Cardiac muscle cell (in vitro differentiated cells and primary cell): ENCODE measurements at regions not wholly inside any gene's neighbourhood (a gene's known extent, or its start where the extent isn't known, plus 50 kb on each side); places are given as distances from the start of the nearest gene placed in this dataset.

ENCODE experiments used
- DNase-seq, 2 donors: peaks; one replicate each; pipeline versions ENCODE4 v3.0.0 to v3.0.0-alpha.2; 2010 to 2017; ENCODE audit warnings: low read depth in 1 of 2, low spot score in 1 of 2
- H3K27ac ChIP-seq: fragments of 200-600 bp; sonication (generic); 2 replicates; pipeline ENCODE4 v1.5.1; 2016
- H3K27me3 ChIP-seq: fragments of 200-600 bp; sonication (generic); 2 replicates; pipeline ENCODE4 v1.6.0; 2016; ENCODE audit warnings: control low read depth
- H3K36me3 ChIP-seq: fragments of 200-600 bp; sonication (generic); 2 replicates; pipeline ENCODE4 v1.5.1; 2016; ENCODE audit warnings: control low read depth
- H3K4me1 ChIP-seq: fragments of 200-600 bp; sonication (generic); 2 replicates; pipeline ENCODE4 v1.8.1; 2017; ENCODE audit warnings: low read depth, mild to moderate bottlenecking, mixed run types
- H3K4me3 ChIP-seq: fragments of 200-600 bp; sonication (generic); 2 replicates; pipeline ENCODE4 v1.5.1; 2016; ENCODE audit warnings: mild to moderate bottlenecking
- H3K9me3 ChIP-seq: fragments of 200-600 bp; sonication (generic); 2 replicates; pipeline ENCODE4 v1.5.1; 2017; ENCODE audit warnings: low read depth, mild to moderate bottlenecking, control low read depth
- TF ChIP-seq, protein P1 (sequence below): IDR thresholded peaks from 2 replicates; pipeline ENCODE4 v1.5.1; 2012; ENCODE audit warnings: low read depth, mild to moderate bottlenecking, low read length

DNA sequence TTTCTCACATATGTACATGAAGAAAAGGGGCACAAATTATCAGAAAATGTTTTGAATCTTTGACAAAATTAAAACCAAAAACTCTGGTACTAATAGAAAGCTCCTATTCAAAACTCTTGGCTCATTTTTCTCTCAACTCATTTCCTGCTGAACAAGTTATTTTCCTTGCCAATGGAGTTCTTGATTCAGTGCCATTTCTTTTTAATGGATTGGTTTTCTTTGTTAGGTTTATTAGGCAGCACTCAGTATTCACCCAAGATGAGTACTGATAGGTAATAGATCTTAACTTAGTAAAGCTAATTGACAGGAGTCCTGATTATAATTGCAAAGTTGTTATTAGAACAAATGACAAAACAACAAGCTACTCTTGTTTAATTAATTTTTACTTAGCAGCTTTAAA is 279.4 kb upstream of the PDGFD start:
- no peak overlapping the region for H3K4me3 ChIP-seq
- no peak overlapping the region for H3K27ac ChIP-seq
- TF ChIP-seq, protein P1, sequence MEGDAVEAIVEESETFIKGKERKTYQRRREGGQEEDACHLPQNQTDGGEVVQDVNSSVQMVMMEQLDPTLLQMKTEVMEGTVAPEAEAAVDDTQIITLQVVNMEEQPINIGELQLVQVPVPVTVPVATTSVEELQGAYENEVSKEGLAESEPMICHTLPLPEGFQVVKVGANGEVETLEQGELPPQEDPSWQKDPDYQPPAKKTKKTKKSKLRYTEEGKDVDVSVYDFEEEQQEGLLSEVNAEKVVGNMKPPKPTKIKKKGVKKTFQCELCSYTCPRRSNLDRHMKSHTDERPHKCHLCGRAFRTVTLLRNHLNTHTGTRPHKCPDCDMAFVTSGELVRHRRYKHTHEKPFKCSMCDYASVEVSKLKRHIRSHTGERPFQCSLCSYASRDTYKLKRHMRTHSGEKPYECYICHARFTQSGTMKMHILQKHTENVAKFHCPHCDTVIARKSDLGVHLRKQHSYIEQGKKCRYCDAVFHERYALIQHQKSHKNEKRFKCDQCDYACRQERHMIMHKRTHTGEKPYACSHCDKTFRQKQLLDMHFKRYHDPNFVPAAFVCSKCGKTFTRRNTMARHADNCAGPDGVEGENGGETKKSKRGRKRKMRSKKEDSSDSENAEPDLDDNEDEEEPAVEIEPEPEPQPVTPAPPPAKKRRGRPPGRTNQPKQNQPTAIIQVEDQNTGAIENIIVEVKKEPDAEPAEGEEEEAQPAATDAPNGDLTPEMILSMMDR, result no peak
- no peaks in the 10 kb centered on the region for H3K36me3 ChIP-seq
- no peaks in the 10 kb centered on the region for H3K9me3 ChIP-seq
- H3K4me1 ChIP-seq, result peaks cover 17% of the 10 kb centered on the region
- H3K27me3 ChIP-seq, result no peaks in the 10 kb centered on the region
- peak in 1 of 2 donors; percentile 25 for DNase-seq

DNA sequence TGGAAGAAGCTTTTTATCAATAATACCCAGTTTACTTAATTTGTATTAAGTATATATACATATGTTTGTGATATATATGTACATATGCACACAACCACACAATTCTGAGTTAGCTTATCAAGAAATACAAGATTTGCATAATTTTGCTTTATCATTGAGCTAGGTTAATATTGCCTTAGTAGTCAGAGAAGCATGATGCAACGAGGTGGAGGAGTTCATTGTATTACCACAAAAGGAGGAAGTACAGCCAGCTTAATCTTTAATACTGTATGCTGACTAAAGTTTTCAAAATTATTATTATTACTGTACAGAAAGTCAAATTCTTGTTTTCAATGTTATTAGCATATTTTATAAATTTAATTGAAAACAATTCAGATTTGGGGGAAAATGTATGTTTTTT is 278.4 kb upstream of the PDGFD start:
- DNase-seq, result peak in 1 of 2 donors; percentile 65
- Histone ChIP-seq H3K36me3 (no peaks in the 10 kb centered on the region), H3K4me1 (peaks cover 17% of the 10 kb centered on the region), H3K9me3 (no peaks in the 10 kb centered on the region), H3K27me3 (no peaks in the 10 kb centered on the region), H3K27ac (no peak overlapping the region), H3K4me3 (no peak overlapping the region)
- TF ChIP-seq, protein P1, result no peak

DNA sequence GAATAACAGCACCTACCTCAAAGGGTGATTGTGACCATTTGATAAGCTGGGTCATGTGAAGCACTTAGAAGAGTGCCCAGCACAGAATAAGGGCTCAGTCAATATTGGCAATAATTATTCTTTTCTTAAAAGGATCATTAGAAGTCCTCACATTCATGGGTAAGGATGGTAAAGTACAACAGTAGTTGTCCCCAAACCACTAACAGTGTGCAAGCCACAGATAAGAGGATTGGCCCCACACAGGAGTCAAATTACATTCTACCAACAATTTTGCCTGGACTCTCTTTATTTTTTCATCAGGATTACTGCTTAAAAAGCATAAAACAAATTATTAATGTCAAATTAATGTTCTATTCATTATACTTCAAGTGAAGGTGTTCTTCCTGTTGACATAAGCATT is 271.5 kb upstream of the PDGFD start:
- H3K4me1 ChIP-seq, result peaks cover 30% of the 10 kb centered on the region
- DNase-seq, result peak in 1 of 2 donors; percentile 6
- TF ChIP-seq, protein P1, result no peak

DNA sequence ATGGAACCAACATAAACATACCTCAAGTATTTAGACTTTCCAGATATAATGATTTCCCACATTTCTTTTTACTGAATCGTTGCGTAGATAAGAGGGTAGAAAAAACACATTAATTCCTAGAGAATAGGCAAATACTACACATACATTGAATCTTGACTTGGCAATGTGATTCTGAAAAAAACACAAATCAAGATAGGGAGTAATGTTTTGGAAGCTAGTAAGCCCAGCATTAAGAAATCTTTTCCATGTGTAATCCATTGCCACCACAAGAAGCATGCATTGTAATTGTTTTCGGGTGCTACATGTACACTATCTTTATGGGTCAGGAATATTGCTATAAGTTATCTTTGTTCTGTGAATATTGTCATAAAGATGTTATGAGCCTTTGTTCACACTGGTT is 269.8 kb upstream of the PDGFD start:
- Histone ChIP-seq H3K27ac (no peak overlapping the region), H3K4me1 (peaks cover 30% of the 10 kb centered on the region), H3K36me3 (no peaks in the 10 kb centered on the region), H3K27me3 (no peaks in the 10 kb centered on the region), H3K4me3 (no peak overlapping the region), H3K9me3 (no peaks in the 10 kb centered on the region)
- DNase-seq, result peak in 1 of 2 donors; percentile 57
- TF ChIP-seq, protein P1, result no peak

More for the DNA sequence above, 271.5 kb upstream of the PDGFD start:
- Histone ChIP-seq H3K4me3 (no peak overlapping the region), H3K36me3 (no peaks in the 10 kb centered on the region), H3K9me3 (no peaks in the 10 kb centered on the region), H3K27me3 (no peaks in the 10 kb centered on the region), H3K27ac (no peak overlapping the region)

DNA sequence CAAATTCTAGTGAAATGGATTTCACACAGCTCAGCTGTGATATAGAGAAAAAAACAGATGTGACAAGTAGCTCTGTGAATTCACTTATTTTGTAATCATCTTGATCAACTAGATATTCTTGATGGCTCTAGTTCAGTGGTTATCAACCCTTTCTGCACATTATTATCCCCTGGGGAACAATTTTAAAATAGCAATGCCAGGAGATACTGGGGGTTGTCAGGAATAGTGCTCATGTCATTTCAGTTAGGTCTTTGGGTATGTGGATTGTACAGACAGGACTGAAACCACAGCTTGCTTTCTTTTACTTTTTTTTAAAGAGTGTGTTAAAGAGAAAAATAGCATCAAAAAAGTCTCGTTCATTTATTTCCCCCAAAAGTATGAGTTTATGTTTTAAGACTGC is 269.0 kb upstream of the PDGFD start:
- H3K36me3 ChIP-seq, result no peaks in the 10 kb centered on the region
- H3K27me3 ChIP-seq, result no peaks in the 10 kb centered on the region
- no peak for DNase-seq
- no peak overlapping the region for H3K27ac ChIP-seq
- H3K9me3 ChIP-seq, result no peaks in the 10 kb centered on the region
- TF ChIP-seq, protein P1, result no peak
- no peak overlapping the region for H3K4me3 ChIP-seq
- H3K4me1 ChIP-seq, result peaks cover 30% of the 10 kb centered on the region

DNA sequence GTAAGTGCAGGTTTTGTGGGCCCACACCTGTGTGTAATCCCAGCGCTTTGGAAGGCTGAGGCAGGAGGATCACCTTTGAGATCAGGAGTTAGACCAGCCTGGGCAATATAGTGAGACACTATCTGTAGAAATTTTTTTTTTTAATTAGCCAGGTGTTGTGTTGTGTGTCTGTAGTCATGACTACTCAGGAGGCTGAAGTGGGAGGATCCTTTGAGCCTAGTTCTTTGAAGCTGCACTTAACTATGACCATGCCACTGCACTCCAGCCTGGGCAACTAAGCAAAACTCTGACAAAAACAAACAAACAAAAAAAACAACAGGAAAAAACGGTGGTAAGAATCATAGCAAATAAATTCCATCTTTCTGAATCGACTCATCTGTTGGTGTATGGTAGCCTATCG is 268.6 kb upstream of the PDGFD start:
- H3K27me3 ChIP-seq, result no peaks in the 10 kb centered on the region
- DNase-seq, result no peak
- TF ChIP-seq, protein P1, result no peak

More for the DNA sequence above, 268.6 kb upstream of the PDGFD start:
- Histone ChIP-seq H3K36me3 (no peaks in the 10 kb centered on the region), H3K4me3 (no peak overlapping the region), H3K27ac (no peak overlapping the region), H3K9me3 (no peaks in the 10 kb centered on the region), H3K4me1 (peaks cover 30% of the 10 kb centered on the region)
